Mesendoderm (in vitro differentiated cells): ENCODE measurements at regions not wholly inside any gene's neighbourhood (a gene's known extent, or its start where the extent isn't known, plus 50 kb on each side); places are given as distances from the start of the nearest gene placed in this dataset.

ENCODE experiments used
- DNase-seq: peaks from one replicate; pipeline ENCODE4 v3.0.0; 2013
- H2AK5ac ChIP-seq: 2 replicates; pipeline ENCODE4 v1.6.1; 2013; ENCODE audit warnings: low read length, inconsistent platforms
- H2BK120ac ChIP-seq: 2 replicates; pipeline ENCODE4 v1.6.1; 2013; ENCODE audit warnings: low read depth, mild to moderate bottlenecking, low read length, moderate library complexity, mixed read lengths
- H2BK15ac ChIP-seq: replicated peaks from 2 replicates; pipeline ENCODE4 v1.6.1; 2013; ENCODE audit warnings: low read depth, mild to moderate bottlenecking, moderate library complexity
- H2BK5ac ChIP-seq: 2 replicates; pipeline ENCODE4 v1.6.1; 2013; ENCODE audit warnings: low read length, inconsistent platforms
- H3K18ac ChIP-seq: 2 replicates; pipeline ENCODE4 v1.6.1; 2013; ENCODE audit warnings: mild to moderate bottlenecking, low read length, mixed read lengths
- H3K23ac ChIP-seq: one replicate; pipeline ENCODE4 v1.6.1; 2013; ENCODE audit warnings: low read length
- H3K27ac ChIP-seq: 2 replicates; pipeline ENCODE4 v1.5.1; 2013; ENCODE audit warnings: low read depth, mild to moderate bottlenecking, inconsistent platforms, low read length, moderate library complexity
- H3K27me3 ChIP-seq: 2 replicates; pipeline ENCODE4 v1.6.1; 2013; ENCODE audit warnings: low read length, control low read depth, mild to moderate bottlenecking, inconsistent platforms; ENCODE audit not compliant: insufficient read depth, poor library complexity
- H3K36me3 ChIP-seq: 2 replicates; pipeline ENCODE4 v1.6.1; 2013; ENCODE audit warnings: low read length, inconsistent platforms; ENCODE audit not compliant: control insufficient read depth, insufficient read depth
- H3K4ac ChIP-seq: one replicate; pipeline ENCODE4 v1.6.1; 2013; ENCODE audit warnings: low read depth, mild to moderate bottlenecking, low read length, moderate library complexity
- H3K4me1 ChIP-seq: 2 replicates; pipeline ENCODE4 v1.6.1; 2013; ENCODE audit warnings: low read depth, low read length, inconsistent platforms; ENCODE audit not compliant: control insufficient read depth
- H3K4me2 ChIP-seq: 2 replicates; pipeline ENCODE4 v1.6.1; 2013; ENCODE audit warnings: low read length
- H3K4me3 ChIP-seq: 2 replicates; pipeline ENCODE4 v1.5.1; 2013; ENCODE audit warnings: mild to moderate bottlenecking, low read length
- H3K56ac ChIP-seq: one replicate; pipeline ENCODE4 v1.6.1; 2013; ENCODE audit warnings: low read length
- H3K79me1 ChIP-seq: 2 replicates; pipeline ENCODE4 v1.6.1; 2013; ENCODE audit warnings: low read length, inconsistent platforms
- H3K79me2 ChIP-seq: 2 replicates; pipeline ENCODE4 v1.6.1; 2013; ENCODE audit warnings: mild to moderate bottlenecking, low read length; ENCODE audit not compliant: control insufficient read depth, insufficient read depth
- H3K9ac ChIP-seq: 2 replicates; pipeline ENCODE4 v1.6.1; 2013; ENCODE audit warnings: low read length, inconsistent platforms
- H4K5ac ChIP-seq: one replicate; pipeline ENCODE4 v1.6.1; 2013; ENCODE audit warnings: low read length
- H4K8ac ChIP-seq: one replicate; pipeline ENCODE4 v1.6.1; 2013; ENCODE audit warnings: low read depth, mild to moderate bottlenecking, control low read depth, low read length, moderate library complexity
- WGBS: extraction: QIAGEN DNeasy Blood & Tissue Kit; methylation state at CpG from one replicate; pipeline ENCODE4 v1.1.7; 2013; ENCODE audit warnings: low lambda C conversion rate, missing lambda C conversion rate; ENCODE audit not compliant: insufficient coverage; ENCODE audit errors: extremely low coverage; 5-methylcytosine and 5-hydroxymethylcytosine counted together

GRCh38 chr1:58011978-58012377 lies 534.5 kb downstream of the OMA1 start:
- Histone ChIP-seq H3K4ac (no peak overlapping the region), H2BK5ac (no peak overlapping the region), H3K4me2 (no peak overlapping the region), H2AK5ac (no peak overlapping the region), H4K8ac (no peak overlapping the region), H2BK120ac (no peak overlapping the region), H3K36me3 (no peaks in the 10 kb centered on the region), H3K27me3 (no peaks in the 10 kb centered on the region), H2BK15ac (no peak overlapping the region), H4K5ac (no peak overlapping the region), H3K23ac (no peak overlapping the region), H3K4me3 (no peak overlapping the region), H3K4me1 (no peaks in the 10 kb centered on the region), H3K79me2 (no peaks in the 10 kb centered on the region), H3K9ac (no peak overlapping the region), H3K18ac (no peak overlapping the region), H3K56ac (no peak overlapping the region), H3K27ac (no peak overlapping the region), H3K79me1 (no peaks in the 10 kb centered on the region)
- no peak for DNase-seq
- no CpG with 5 or more reads among the region's 1 CpG for WGBS

- peaks cover 4% of the 10 kb centered on the region for H3K4me1 ChIP-seq
- WGBS: no CpG with 5 or more reads among the region's 4 CpGs
- no peaks in the 10 kb centered on the region for H3K36me3 ChIP-seq
- H3K4me3 ChIP-seq: no peak overlapping the region
- no peak overlapping the region for H2AK5ac ChIP-seq
- H3K79me2 ChIP-seq: no peaks in the 10 kb centered on the region
- no peak overlapping the region for H3K4me2 ChIP-seq
- peak; percentile 90 for DNase-seq
- H2BK120ac ChIP-seq: no peak overlapping the region
- H3K4ac ChIP-seq: no peak overlapping the region
- no peak overlapping the region for H4K5ac ChIP-seq
- H3K27me3 ChIP-seq: no peaks in the 10 kb centered on the region
- no peak overlapping the region for H3K9ac ChIP-seq
- no peak overlapping the region for H2BK5ac ChIP-seq
- no peak overlapping the region for H3K27ac ChIP-seq
- H3K56ac ChIP-seq: no peak overlapping the region
- H4K8ac ChIP-seq: no peak overlapping the region
- no peak overlapping the region for H3K18ac ChIP-seq
- H2BK15ac ChIP-seq: no peak overlapping the region
- no peaks in the 10 kb centered on the region for H3K79me1 ChIP-seq
- no peak overlapping the region for H3K23ac ChIP-seq
Observed at GRCh38 chr1:58006421-58007046, 540.0 kb downstream of the OMA1 start.

DNA sequence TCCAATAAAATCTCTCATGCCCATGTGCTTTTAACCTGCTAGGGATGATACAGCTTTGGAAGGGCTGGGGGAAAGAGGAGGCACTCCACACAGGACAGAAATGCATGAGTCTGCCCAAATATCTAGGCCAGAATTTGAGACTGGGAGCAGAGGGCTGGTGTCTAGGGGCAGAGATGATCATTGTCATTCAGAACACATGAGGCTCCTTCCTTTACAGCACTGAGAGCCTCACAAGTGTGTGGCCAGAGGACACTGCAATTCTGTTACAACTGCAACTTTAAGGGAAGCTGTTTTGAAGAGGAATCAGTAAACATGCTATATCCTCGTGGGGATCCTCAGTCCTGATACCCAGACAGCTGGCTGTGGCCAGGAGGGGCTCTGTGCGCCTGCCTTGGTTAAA lies 541.3 kb downstream of the OMA1 start:
- no peak overlapping the region for H2AK5ac ChIP-seq
- no peak overlapping the region for H3K4me3 ChIP-seq
- H4K8ac ChIP-seq: no peak overlapping the region
- no peak overlapping the region for H3K4me2 ChIP-seq
- H3K23ac ChIP-seq: no peak overlapping the region
- no peak overlapping the region for H3K9ac ChIP-seq
- WGBS: no CpG with 5 or more reads among the region's 2 CpGs
- no peak overlapping the region for H2BK5ac ChIP-seq
- H3K79me2 ChIP-seq: no peaks in the 10 kb centered on the region
- H3K18ac ChIP-seq: no peak overlapping the region
- no peaks in the 10 kb centered on the region for H3K36me3 ChIP-seq
- peaks cover 4% of the 10 kb centered on the region for H3K4me1 ChIP-seq
- H3K56ac ChIP-seq: peak overlapping the region; percentile 22
- no peak overlapping the region for H2BK15ac ChIP-seq
- H3K79me1 ChIP-seq: no peaks in the 10 kb centered on the region
- H3K4ac ChIP-seq: no peak overlapping the region
- H3K27ac ChIP-seq: no peak overlapping the region
- no peak for DNase-seq
- H3K27me3 ChIP-seq: no peaks in the 10 kb centered on the region
- H2BK120ac ChIP-seq: no peak overlapping the region
- no peak overlapping the region for H4K5ac ChIP-seq

DNA sequence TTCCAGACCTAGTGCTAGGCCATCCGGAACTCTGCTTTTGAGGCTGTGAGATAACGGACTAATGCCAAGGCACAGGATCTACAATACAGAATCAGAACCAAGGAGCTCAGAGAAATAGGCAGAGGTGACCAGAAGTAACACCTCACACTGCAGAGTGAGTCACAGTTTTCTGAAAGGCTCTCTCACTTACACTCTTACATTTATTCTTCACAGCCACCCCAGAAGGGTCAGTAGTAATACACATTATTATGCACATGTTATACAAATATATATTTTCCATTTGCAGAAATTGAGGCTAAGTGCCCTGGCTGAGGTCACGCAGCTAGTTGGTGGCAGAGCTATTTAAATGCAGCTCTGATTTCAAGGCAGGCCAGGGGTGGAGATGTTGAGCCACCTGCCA lies 542.5 kb downstream of the OMA1 start:
- no peak overlapping the region for H2BK5ac ChIP-seq
- no peak overlapping the region for H4K5ac ChIP-seq
- H2BK15ac ChIP-seq: no peak overlapping the region
- H3K56ac ChIP-seq: no peak overlapping the region
- H3K4ac ChIP-seq: no peak overlapping the region
- H2AK5ac ChIP-seq: no peak overlapping the region
- H3K36me3 ChIP-seq: no peaks in the 10 kb centered on the region
- peaks cover 4% of the 10 kb centered on the region for H3K4me1 ChIP-seq
- H3K79me2 ChIP-seq: no peaks in the 10 kb centered on the region
- H3K27ac ChIP-seq: no peak overlapping the region
- no peak overlapping the region for H4K8ac ChIP-seq
- no peak overlapping the region for H3K18ac ChIP-seq
- no peaks in the 10 kb centered on the region for H3K79me1 ChIP-seq
- no peaks in the 10 kb centered on the region for H3K27me3 ChIP-seq
- H3K9ac ChIP-seq: no peak overlapping the region
- whole genome bisulfite sequencing: no CpG with 5 or more reads among the region's 3 CpGs
- H2BK120ac ChIP-seq: no peak overlapping the region
- no peak overlapping the region for H3K4me2 ChIP-seq
- H3K4me3 ChIP-seq: no peak overlapping the region
- no peak overlapping the region for H3K23ac ChIP-seq
- DNase-seq: no peak

DNA sequence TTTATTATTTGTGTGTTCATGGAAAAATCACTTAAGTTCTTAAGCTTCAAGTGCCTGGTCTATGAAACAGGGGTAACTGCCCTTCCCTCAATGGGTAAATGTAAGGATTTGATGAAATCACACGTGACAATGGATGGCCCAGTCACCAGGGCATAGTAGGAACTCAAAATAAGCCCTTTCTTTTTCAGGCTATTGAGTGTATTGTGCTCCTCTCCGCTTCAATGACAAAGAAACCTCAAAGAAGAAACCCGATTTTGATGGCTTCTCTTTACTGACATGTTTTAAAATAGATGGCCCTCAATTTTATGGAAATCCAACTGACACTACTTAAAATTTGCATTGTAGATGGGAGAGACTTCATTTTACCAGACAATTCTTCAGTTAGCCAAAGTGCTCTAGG lies 543.5 kb downstream of the OMA1 start:
- Histone ChIP-seq H4K5ac (no peak overlapping the region), H3K9ac (no peak overlapping the region), H3K27ac (no peak overlapping the region), H3K4me3 (no peak overlapping the region), H3K4ac (no peak overlapping the region), H2BK15ac (no peak overlapping the region), H2BK5ac (no peak overlapping the region), H2BK120ac (no peak overlapping the region), H3K4me1 (peaks cover 4% of the 10 kb centered on the region), H3K23ac (no peak overlapping the region), H3K79me2 (no peaks in the 10 kb centered on the region), H2AK5ac (no peak overlapping the region), H4K8ac (no peak overlapping the region), H3K36me3 (no peaks in the 10 kb centered on the region), H3K56ac (no peak overlapping the region), H3K4me2 (no peak overlapping the region), H3K18ac (no peak overlapping the region), H3K79me1 (no peaks in the 10 kb centered on the region), H3K27me3 (no peaks in the 10 kb centered on the region)
- no peak for DNase-seq
- WGBS: no CpG with 5 or more reads among the region's 3 CpGs

DNA sequence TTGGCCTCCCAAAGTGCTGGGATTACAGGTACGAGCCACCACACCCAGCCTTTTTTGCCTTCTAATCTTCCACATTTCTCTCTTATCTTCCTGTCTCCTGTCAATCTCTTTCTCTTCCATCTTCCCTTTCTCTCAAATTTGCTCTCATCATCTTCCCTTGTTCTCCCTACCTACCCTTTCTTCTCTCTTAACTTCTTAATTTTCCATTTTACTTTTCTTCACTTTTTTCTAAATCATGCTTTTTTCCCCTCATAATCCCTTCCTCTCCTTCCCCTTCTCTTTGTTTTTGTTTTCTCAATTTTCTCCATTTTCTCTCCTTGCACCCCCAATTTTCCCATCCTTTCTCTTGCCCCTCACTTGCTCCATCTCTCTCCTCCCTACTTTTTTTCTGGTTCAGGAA lies 545.7 kb downstream of the OMA1 start:
- Histone ChIP-seq H3K27me3 (no peaks in the 10 kb centered on the region), H3K4me1 (no peaks in the 10 kb centered on the region), H3K18ac (no peak overlapping the region), H3K36me3 (no peaks in the 10 kb centered on the region), H2BK5ac (no peak overlapping the region), H3K4ac (no peak overlapping the region), H2BK120ac (no peak overlapping the region), H3K79me1 (no peaks in the 10 kb centered on the region), H2BK15ac (no peak overlapping the region), H3K27ac (no peak overlapping the region), H3K4me3 (no peak overlapping the region), H3K23ac (no peak overlapping the region), H3K79me2 (no peaks in the 10 kb centered on the region), H3K9ac (no peak overlapping the region), H3K56ac (no peak overlapping the region), H4K5ac (no peak overlapping the region), H2AK5ac (no peak overlapping the region), H3K4me2 (no peak overlapping the region), H4K8ac (no peak overlapping the region)
- WGBS: no CpG with 5 or more reads among the region's 1 CpG
- no peak for DNase-seq
